Fibroblast of the aortic adventitia (primary cell): ENCODE measurements at regions not wholly inside any gene's neighbourhood (a gene's known extent, or its start where the extent isn't known, plus 50 kb on each side); places are given as distances from the start of the nearest gene placed in this dataset.
"Not testable (repeated sequence)": the region's sequence is repeated elsewhere in the genome, so short reads cannot be mapped to it uniquely, and the experiment has no call there.

Experiments
- DNase-seq: peaks from one replicate; pipeline ENCODE4 v3.0.0-alpha.2; 2010; ENCODE audit warnings: low read depth
- H3K4me3 ChIP-seq: 2 replicates; pipeline ENCODE4 v1.5.1; 2011; ENCODE audit warnings: low read depth, mild to moderate bottlenecking, control low read depth, low read length, moderate library complexity
- CTCF ChIP-seq: IDR thresholded peaks from 2 replicates; pipeline ENCODE4 v1.5.1; 2011; ENCODE audit warnings: mild to moderate bottlenecking, low read length, control low read depth, inconsistent platforms; ENCODE audit not compliant: insufficient read depth

DNA sequence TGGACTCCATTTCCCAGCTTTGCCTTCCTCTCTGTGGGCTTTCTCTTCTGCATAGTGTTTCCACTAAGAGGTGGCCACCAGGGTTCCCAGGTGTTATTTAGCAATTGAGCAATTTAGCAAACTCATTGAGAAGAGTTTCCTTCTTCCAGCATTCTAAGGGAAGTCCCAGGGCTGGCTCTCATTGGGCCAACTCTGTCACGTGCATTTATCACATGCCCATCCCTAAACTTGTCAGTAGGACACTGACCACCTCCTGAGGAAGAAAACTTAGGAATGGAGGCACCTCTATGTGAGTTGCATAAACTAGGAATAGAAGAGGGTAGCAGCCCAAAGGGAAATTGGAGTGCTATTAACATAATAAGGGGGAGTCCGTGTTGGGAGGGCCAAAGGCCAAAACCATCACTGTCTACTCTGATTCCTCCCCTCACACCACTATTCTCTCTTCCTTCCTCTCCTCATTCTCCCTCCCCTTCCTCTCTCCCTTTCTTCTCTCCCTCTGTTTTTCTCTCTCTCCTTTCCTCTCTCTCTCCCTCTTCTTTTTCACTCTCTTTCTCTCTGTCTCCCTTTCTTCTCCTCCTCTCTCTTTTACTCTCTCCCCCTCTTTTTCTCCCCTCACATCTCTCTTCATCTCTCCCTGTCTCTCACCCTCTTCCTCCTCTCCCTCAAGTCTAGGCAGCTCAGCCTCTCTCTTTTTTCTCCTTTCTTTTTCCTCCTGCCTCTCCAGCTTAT, 213.4 kb downstream of the PALM2AKAP2 start:
- no peak for TF ChIP-seq CTCF
- DNase-seq = no peak
- H3K4me3 ChIP-seq = no peak overlapping the region

- TF ChIP-seq CTCF = no peak
- H3K4me3 ChIP-seq = no peak overlapping the region
- DNase-seq = no peak
Measured at GRCh38 chr9:109994141-109994540, 213.8 kb downstream of the C9orf152 start.

DNA sequence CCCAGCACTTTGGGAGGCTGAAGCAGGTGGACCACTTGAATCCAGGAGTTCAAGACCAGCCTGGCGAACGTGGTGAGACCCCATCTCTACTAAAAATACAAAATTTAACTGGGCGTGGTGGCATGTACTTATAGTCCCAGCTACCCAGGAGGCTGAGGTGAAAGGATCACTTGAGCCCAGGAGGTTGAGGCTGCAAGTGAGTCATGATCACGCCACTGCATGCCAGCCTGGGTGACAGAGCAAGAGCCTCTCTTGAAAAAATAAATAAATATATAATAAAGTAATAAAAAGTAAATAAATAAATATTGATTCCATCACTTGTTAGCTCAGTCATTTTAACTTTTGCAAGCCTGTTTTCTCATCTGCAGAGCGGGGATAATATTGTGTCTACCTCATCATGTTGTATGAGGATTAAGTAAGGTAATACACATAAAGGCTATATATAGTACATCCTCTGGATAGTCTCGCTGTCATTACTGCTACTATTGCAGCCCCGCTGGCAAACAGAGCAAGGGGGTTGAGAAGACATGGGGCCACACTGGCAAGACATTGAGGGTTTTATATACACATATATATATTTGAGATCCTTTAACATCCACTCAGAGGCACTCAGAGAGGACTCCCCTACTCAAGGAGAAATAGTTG, 210.9 kb downstream of the C9orf152 start:
- no peak for TF ChIP-seq CTCF
- no peak overlapping the region for H3K4me3 ChIP-seq
- DNase-seq = no peak

DNA sequence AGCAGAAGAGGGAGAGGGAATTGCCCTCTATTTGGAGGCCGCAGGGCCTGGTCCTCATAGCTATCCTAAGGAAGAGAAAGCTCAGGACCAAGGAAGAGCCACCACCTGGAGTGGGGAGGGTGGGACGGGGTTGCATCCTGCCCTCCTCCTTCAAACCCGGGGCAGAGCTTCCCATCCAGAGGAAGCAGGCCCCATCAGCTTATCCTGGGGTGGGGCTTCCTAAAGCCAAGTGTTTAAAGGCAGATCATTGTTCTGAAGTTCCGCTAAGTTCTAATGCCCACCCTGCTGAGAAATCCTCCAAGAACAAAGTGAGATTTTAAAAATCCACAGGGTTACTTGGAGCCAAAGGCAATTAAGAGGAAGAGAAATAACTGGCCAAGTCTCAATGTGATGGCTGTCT, 210.3 kb downstream of the C9orf152 start:
- H3K4me3 ChIP-seq = no peak overlapping the region
- no peak for DNase-seq
- no peak for TF ChIP-seq CTCF

- DNase-seq, H3K4me3 ChIP-seq: not testable (repeated sequence)
Measured at GRCh38 chr9:110005521-110005920, 202.4 kb downstream of the C9orf152 start.

GRCh38 chr9:110006657-110007056, 201.3 kb downstream of the C9orf152 start:
- no peak overlapping the region for H3K4me3 ChIP-seq
- TF ChIP-seq CTCF = peak; percentile 4
- no peak for DNase-seq

GRCh38 chr9:110007477-110008270, 200.3 kb downstream of the C9orf152 start:
- TF ChIP-seq CTCF = no peak
- no peak for DNase-seq
- no peak overlapping the region for H3K4me3 ChIP-seq
